Mammary epithelial cell (primary cell): ENCODE measurements at regions not wholly inside any gene's neighbourhood (a gene's known extent, or its start where the extent isn't known, plus 50 kb on each side); places are given as distances from the start of the nearest gene placed in this dataset.

ENCODE experiments used
- CTCF ChIP-seq, 2 donors: IDR thresholded peaks in 1 of 2; conservative IDR thresholded peaks in 1 of 2; 2 replicates each; pipeline ENCODE4 v1.5.1; 2011 to 2012; ENCODE audit warnings: inconsistent platforms in 2 of 2, low read length in 2 of 2, mild to moderate bottlenecking in 2 of 2, control low read depth in 1 of 2, low read depth in 1 of 2; ENCODE audit not compliant: insufficient read depth in 1 of 2; ENCODE audit errors: extremely low read depth in 1 of 2
- EZH2 ChIP-seq: IDR thresholded peaks from 2 replicates; pipeline ENCODE4 v1.6.1; 2012; ENCODE audit warnings: low read length, inconsistent platforms, borderline replicate concordance

- no peak for TF ChIP-seq EZH2
- TF ChIP-seq CTCF (conservative IDR thresholded peaks at IDR 0.05 in 1 of 2, IDR thresholded peaks at IDR 0.05 in 1 of 2; ENCODE audit: extremely low read depth in 1 of 2, insufficient read depth in 1 of 2, low read depth in 1 of 2, low read length in 2 of 2) = no peak
Observed at GRCh38 chr4:7134737-7135388, 57.5 kb upstream of the SORCS2 start.
